CD4-positive, alpha-beta T cell treated with Interferon alpha-2 for 1 hour (primary cell): ENCODE measurements at regions not wholly inside any gene's neighbourhood (a gene's known extent, or its start where the extent isn't known, plus 50 kb on each side); places are given as distances from the start of the nearest gene placed in this dataset.
A peak's percentile ranks its signal among the peaks of the same experiment; 100 is the strongest.
"Not testable (repeated sequence)": the region's sequence is repeated elsewhere in the genome, so short reads cannot be mapped to it uniquely, and the experiment has no call there.

Experiments used
- DNase-seq, 2 donors: peaks; one replicate each; pipeline ENCODE4 v3.0.0-alpha.2; 2020 to 2022

DNA sequence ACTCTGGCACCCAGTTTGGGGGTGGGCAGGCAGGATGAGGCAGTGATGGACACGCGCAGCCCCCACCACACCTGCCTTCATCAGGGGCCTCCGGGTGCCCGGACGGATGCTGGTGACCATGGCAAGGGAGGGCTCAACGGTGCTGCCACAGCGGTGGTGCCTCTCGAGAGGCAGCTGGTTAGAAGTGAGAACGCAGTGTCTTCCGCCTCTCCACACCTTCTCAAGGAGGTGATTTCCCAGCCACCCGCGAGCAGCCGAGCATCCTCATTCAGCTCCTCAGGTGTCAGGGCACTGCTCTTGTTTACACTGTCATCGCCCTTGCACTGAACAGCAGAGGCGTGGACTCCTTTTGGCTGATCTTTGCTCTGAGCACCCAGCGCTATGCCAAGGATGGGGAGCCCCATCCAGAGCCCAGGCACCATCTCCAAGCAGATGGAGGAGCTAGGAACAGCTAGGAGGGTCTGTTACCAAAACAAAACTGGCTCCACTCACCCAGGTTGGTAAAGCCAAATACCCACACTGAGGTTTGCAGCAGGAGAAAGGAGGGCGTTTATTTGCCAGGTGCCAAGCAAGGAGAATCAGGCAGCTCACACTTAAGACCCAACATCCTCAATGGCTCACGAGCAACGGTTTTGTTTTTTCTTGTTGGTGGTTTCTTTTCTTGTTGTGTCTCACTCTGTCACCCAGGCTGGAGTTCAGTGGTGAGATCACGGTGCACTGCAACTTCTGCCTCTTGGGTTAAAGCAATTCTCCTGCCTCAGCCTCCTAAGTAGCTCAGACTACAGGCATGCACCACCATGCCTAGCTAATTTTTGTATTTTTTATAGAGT is 174.3 kb upstream of the TNRC6C start:
- DNase-seq, result peak; percentile 68 to 83

DNA sequence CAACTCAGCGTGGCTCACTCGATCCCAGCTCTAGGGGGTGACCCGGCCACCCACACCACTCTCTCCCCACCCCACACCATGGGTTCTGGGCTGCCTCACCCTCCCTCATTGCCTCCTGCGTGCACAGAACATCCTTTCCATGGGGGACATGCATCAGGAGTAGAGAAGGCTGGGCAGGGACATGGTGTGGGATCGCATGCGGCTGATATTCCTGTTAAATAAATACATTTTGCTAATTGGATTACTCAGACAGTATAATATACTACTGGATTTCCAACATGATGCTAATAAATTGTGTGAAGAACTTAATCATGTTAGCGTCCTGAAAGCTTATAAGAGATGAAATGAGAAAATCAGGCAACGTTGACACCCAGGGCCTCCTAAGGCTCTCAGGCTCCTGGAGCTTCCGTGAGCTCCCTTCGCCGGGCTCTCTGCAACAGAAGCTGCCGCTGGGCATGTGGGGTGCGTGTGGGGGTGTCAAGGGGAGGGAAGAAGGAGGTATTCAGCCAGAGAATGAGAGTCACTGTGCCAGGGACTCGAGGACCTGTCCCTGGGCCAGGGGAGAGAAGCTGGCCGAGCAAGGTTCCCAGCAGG is 173.1 kb upstream of the TNRC6C start:
- no peak for DNase-seq

DNA sequence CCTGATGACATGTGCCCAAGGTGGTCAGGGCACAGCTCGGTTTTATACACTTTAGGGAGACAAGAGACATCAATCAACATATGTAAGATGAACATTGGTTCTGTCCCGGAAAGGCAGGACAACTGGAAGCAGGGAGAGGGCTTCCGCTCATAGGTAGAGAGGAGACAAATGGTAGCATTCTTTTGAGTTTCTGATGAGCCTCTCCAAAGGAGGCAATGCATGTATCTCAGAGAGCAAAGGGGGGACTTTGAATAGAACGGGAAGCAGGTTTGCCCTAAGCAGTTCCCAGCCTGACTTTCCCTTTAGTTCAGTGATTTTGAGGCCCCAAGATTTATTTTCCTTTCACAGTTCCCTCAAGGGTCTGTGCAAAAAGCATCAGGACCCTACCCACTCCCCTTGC is 172.4 kb upstream of the TNRC6C start:
- no peak for DNase-seq

DNA sequence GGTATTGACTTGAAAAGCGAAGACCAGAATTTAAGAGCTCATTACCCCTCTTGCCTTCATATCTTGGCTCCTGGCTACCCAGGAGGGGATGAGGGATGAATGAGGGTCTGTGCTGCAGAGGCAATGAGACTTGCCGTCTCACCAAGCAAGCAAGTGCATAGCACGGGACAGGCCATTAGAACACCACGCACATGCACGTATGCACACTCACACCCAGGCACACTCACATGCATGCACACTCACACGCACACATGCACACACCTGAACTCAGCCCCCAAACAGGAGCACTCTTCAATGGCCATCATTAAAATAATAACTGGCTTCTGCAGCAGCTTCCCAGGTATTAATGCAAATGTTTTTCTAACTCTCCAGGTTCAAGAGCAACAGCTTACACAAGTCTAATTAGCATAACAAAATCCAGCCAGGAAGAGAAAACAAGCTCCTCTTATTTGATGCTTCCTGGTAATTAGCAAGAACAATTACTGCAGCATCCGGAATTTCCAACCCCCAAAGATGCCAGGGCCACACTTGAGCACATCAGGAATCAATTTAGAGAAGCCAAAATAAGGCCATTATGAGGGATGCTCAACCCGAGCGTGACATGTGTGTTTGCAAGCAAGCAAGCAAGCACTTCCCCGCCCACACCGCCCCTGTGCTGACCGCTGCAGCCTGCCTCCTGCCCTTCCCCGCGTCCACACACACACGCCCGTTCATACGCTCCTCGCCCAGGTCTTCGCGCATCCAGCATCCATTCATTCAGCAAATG is 171.6 kb upstream of the TNRC6C start:
- DNase-seq, result no peak

DNA sequence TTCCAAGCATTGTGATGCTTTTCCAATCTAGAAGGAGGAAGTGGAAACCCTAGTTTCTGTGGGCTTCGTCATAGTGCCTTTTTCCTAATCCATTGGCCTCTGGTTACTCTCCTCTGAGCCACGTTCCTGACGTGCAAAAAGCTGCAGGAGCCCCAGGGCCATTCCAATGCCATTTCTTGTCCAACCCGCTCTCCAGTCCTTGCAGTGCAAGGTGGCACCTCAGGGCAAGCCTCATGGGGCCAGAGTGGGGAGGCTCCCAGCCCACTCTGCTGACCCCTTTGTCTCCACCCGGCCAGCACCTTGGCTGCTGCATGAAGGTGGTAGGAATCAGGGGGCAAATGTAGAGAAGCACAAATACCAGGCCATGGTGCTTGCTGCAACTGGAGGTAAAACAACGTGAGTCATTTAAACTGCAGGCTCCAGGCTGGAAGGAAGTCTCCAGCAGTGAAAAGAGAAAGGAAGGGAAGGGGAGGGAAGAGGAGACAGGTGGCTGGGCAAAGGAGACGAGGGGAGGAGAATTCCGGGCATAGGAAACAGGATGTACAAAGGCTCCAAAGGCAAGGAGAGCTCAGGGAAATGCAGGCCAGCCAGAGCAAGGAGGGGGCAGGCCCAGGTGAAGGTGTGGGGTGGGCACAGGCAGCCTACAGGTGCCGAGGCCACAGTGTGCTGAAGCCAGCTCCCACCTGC is 168.2 kb upstream of the TNRC6C start:
- DNase-seq, result no peak

DNA sequence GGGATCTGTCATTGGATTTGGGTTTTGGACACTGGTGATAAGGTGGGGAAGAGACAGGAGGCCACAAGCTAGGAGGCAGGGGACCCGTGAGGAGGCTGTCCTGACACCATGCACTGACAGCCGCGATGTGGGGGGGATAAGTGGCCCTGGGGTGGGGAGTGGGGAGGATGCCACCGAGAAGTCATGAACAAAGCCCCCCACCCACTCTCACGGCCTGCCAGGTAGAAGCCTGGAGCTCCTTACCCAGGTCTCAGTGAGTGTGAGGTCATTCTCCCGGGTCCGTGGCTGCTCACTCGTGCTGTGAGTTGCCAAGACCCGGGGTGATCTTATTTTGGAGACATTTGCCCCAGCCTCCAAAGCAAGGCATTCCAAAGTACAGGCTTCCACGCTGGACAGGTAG is 165.9 kb upstream of the TNRC6C start:
- DNase-seq, result no peak

DNA sequence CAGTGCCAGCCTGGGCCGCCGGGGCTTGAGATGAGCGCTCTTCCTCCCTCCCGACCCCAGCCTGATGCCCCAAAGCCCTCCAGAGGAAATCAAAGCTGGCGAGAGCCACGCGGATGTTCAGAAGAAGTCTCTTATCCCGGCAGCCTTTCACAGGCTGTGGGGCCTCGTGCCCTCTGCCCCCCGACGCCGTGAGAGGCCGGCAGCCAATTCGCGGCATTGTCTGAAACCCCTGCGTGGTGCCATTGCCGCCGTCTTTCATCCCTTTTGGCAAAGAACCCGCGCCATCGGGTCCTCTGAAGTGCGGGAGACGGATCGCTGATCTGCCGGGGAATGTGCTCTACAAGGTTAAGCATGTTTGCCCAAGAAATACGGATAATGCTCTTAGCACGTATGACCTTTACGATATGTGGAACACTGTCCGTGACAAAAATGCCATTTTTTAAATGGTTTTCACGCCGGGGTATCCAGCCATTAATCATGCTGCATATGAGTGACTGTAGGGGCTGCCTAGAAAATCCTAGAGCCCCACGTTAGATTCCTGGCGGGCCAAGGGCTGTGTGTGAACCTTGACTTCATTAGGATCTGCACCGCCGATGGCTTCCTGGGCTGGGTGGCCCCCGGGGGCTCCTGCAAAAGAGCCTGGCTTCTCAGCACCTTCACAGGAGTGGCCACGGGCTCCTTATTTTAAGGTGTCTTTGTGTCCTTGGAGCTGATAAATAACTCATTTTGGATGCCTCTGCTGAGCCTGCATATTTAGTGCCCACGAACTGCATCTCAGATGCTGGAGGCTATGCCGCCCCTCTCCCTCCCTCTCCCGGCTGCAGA is 165.1 kb upstream of the TNRC6C start:
- DNase-seq, result no peak

DNA sequence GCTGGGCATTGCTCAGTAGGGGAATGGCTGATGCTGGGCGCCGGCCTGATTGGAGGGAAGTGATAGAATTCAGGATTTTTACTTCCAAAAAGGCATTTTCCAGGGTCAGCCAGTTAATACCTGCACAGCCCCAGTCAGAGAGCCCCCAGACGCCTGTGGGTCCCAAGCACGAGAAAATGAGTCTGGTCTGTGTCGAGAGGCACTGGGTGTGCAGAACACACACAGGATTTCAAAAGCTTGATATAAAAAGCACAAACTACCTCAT is 164.6 kb upstream of the TNRC6C start:
- no peak for DNase-seq

DNA sequence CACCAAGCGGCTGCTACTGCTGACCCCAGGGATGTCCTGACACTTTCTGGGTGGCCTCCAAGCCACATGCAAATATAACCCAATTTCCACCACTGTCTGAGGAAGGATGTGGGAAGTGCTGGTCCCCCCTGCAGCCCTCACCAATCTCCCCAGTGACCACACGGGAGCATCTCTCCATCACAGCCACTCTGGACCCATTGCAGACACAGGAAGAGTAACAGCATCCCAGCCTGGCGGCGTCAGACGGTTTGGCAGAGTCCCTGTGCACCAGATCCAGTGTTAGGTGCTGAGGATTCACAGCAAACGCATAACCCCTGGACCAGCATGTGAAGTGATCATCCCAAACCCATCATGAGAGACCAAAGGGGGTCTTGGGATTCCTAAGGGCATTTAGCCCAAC is 163.7 kb upstream of the TNRC6C start:
- DNase-seq, result no peak

DNA sequence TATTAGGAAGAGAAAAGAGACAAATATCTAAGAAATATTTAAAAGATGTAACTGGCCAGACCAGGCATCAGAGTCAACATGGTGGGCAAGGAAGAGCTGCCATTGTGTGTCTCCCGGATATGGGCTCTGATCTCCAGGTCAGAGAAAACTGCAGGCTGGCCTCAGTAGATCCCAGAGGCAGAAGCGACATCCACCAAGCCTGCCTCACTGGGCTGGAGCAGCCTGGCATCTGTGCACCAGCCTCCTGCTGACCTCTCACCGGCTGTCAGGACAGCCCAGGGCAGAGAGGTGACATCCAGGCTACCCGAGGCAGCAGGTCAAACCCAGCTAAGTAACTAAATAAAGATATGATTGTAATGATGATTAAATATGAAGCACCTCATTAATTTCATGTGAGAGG is 162.8 kb upstream of the TNRC6C start:
- no peak for DNase-seq

DNA sequence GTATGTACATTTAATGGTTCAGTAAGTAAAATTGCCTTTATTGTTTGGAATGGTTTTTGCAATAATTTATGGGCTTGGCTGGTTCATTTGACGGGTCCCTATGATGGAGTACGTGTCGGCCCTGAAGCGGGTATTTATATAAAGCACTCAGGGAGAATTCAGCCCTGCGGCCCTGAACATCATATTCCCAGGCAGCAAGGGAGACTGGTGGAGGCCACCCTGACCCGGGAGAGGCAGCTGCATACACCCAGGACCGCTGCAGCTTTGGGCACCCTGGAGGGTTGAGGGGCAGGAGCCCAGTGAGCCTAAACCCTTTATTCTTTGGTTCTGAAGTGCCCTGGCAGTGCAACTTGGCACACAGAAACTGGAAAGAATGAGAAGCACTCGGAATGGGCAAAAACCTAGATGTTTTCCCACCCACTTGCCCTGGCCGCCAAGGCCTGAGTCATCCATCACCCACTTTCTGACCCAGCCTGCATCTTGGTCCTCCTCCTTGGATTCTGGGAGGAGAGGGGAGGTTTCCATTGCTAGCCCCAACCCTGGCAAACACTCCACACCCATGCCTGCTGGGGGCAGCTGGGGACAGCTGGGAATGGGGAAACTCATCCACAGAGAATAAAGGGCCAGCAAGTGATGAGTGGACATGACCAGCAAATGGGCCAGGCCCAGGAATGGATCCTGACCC is 162.2 kb upstream of the TNRC6C start:
- no peak for DNase-seq

DNA sequence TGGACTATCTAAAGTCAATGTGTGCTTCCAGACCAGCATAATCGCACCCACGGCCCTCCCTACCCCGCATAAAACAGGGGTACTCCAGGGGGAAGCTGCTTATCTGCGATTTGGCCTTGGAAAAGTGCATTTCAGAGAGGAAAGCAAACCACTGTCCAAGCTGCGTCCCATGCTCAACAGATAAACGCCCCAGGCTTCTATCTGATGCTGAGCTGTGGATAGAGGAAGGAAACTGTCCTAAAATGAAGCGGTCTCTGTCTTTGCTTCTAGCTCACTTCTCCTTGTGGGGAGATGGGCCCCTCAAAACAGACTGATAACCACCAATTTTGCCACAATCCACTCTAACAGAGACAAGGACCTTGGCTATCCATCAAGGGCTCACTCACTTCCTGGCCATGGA is 160.5 kb upstream of the TNRC6C start:
- no peak for DNase-seq

DNA sequence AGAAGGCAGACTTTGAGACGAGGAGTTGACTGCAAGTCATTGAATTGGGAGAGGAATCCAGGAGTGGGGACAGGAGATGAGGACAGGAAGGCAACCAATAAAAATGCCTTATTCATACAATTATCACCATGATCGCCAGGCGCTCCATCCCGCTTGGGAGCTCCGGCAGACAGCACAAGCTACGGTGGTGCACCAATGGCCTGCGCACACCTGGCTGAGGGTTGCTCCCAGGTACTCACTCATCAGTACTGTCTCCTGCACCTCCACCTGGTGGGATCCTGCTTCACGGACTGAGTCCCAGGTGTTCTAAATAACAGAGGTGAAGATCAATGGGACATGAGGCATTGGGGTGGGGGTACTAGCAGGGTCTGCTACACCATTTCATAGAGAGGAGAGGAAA is 160.0 kb upstream of the TNRC6C start:
- no peak for DNase-seq

DNA sequence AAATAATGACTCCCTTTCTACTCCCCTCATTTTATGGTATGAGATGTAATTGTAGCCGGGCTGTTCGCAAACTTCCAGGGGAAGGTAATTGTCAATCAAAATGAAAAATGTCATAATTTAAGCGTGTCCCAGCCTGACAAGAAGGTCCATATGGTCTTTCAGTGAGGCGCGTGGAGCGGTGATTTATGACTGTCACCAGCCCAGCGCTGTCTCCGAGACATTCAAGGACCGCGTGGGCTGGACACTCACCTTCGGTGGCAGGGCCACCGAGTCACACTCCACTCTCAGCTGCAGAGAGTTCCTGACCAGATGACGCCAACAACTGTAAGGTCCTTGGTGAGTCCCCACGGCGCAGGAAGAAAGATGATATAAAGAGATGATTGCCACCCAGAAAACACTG is 157.7 kb upstream of the TNRC6C start:
- no peak for DNase-seq

DNA sequence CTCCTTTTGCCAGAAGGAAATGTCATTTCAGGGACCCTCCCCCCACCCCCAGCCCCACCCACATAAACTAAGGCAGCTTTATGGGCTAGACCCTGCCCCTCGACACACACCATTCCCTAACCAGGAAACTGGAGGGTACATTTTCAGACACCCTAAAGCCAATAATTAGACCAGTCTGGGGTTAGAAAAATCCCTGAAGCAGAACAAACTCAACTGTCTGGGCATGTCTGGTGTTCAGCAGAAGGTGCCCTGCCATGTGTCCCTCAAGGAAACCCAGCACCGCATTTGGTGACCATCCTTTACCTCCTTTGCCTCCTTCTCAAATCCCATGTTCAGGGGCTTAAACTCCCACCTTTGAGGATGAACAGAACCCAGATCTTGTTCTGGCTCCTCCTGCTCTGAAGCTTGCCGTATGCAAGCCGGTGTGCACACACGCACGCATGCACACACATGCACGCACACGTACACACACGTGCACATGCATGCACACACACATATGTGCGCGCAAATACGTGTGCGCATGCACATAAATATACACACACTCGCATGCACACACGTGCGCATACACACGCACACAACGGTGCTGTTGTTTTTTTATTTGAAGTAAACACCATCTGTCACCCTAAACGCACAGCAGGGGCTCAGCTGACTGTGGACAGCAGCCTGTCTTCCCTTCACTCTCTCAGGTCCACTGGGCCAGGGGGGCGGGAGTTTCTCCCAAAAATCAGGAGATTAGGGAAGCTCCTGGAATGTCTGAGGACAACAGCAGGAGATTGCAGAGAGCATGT is 156.8 kb upstream of the TNRC6C start:
- no peak for DNase-seq

DNA sequence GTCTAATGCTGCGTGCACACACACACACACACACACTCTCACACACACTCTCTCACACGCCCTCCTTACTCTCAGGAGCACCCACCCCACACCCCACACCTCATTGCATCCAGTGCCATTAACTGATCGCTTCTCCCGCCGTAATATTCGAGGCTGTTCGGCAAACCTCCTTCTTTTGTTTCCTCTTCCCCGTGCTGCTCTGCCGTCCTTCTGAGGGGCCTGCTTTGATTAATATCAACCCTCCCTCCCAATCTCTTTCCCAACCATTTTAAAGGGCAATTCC is 156.2 kb upstream of the TNRC6C start:
- no peak for DNase-seq

DNA sequence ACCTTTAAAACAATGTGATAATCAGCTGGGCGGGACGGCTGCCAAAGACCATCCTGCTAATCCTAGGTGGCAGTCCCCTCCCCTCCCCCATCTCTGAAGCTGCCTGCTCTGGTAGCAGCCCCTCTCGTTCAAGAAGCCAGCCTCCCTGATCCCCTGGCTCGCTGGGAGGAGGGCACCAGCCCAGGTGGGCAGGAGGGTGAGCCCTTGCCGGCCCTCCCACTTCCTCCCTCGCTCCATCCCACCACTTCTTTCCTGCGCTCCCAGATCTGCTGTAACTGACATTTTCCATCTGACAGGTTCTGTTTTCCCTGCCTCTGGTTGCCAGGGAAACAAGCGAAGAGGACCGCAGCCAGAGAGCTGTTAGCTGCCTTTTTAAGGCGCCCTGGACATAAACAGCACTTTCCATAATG is 155.7 kb upstream of the TNRC6C start:
- DNase-seq, result no peak

DNA sequence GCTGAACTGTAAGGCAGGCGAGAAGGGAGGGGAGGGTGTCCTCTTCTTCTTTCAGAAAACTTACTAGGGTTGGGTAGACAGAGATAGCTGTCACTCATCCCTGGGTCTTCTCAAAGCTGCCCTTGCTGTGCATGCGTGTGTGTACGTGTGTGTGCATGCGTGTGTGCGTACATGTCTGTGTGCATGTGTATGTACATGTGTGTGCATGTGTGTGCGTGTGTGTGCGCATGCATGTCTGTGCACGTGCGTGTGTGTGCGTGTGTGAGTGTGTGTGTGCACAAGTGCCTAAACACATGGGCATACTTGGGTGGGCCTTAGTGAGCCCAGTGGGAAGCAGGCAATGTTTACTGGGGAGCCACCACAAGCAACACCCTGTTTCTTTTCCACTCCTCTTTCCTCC is 154.8 kb upstream of the TNRC6C start:
- DNase-seq, result no peak

DNA sequence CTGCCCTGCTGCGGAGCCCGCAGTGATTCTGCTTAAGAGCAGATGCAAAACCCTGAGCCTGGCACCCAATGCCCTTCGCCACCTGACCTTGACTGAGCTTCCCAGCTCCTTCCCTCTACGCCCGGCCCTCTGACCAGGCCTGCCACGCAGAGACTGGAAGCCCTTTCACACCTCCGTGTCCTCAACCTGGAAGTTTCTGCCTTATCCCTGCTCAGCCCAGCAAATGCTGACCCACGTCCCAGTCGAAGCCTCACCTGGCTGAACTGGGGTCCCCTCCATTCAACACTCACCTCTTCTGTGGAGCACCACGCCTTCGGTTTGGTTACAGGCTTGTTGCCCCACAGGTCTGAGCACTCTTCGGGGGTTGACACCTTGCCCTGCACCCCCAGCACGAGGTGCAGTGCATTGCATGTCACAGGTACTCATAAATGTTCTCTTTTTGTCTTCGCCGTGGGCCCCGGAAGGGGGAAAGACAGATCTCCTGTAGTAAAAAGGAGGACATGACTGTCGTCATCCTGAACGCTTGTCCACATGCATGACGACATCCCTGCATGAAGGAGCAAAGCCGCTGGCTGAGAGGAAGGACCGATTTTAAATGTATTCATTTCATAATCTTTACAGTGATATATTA is 153.6 kb upstream of the TNRC6C start:
- DNase-seq, result no peak

DNA sequence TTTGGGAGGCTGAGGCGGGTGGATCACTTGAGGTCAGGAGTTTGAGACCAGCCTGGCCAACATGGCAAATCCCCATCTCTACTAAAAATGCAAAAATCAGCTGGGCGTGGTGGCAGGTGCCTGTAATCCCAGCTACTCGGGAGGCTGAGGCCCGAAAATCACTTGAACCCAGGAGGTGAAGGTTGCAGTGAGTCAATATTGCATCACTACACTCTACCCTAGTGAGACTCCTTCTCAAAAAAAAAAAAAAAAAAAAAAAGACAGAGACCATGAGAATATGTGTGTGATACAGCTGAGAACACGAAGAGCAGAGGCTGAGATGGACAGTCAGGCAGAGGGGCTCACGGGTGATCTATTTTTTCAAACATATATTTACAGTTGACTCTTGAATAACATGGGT is 152.5 kb upstream of the TNRC6C start:
- not testable (repeated sequence) for DNase-seq
